H1 (cell line): ENCODE measurements at regions not wholly inside any gene's neighbourhood (a gene's known extent, or its start where the extent isn't known, plus 50 kb on each side); places are given as distances from the start of the nearest gene placed in this dataset.

Source experiments
- CTCF ChIA-PET: fragments of 300-600 bp; sonication (Branson Sonifier 250); formaldehyde crosslinking; loops from one replicate; lab custom pipeline; 2021; ENCODE audit not compliant: partially characterized antibody; lab: Charles Lee
- POLR2A ChIA-PET: fragments of 300-600 bp; sonication (Branson Sonifier 250); formaldehyde crosslinking; loops from one replicate; lab custom pipeline; 2021; ENCODE audit warnings: inconsistent platforms; ENCODE audit not compliant: partially characterized antibody; lab: Charles Lee
- DNase-seq, 2 experiments: peaks; one replicate each; pipeline versions ENCODE4 v3.0.0 to v3.0.0-alpha.2; 2010 to 2022; ENCODE audit warnings: low spot score in 2 of 2, low read depth in 1 of 2, mixed read lengths in 1 of 2
- FAIRE-seq: peaks from 2 replicates; lab custom pipeline; 2011; peaks lifted over from hg19 to GRCh38; lab: Jason Lieb, UNC
- H2AFZ ChIP-seq: 2 replicates; pipeline ENCODE4 v1.8.1; 2012; ENCODE audit warnings: low read length, inconsistent platforms
- H2AK5ac ChIP-seq: 2 replicates; pipeline ENCODE4 v1.6.1; 2013; ENCODE audit warnings: low read depth, low read length
- H2BK120ac ChIP-seq: replicated peaks from 2 replicates; pipeline ENCODE3; 2013; ENCODE audit warnings: low read depth, low read length, inconsistent platforms
- H2BK12ac ChIP-seq: 2 replicates; pipeline ENCODE4 v1.6.1; 2013; ENCODE audit warnings: low read depth, low read length
- H2BK15ac ChIP-seq: 2 replicates; pipeline ENCODE4 v1.6.1; 2013; ENCODE audit warnings: low read length
- H2BK20ac ChIP-seq: 2 replicates; pipeline ENCODE4 v1.6.1; 2013; ENCODE audit warnings: low read length
- H2BK5ac ChIP-seq: 2 replicates; pipeline ENCODE4 v1.6.1; 2013; ENCODE audit warnings: low read depth, low read length
- H3K14ac ChIP-seq: 2 replicates; pipeline ENCODE4 v1.6.1; 2013; ENCODE audit warnings: inconsistent platforms; ENCODE audit not compliant: insufficient read length
- H3K18ac ChIP-seq: 2 replicates; pipeline ENCODE4 v1.6.1; 2013; ENCODE audit warnings: low read length; ENCODE audit errors: extremely low read depth
- H3K23ac ChIP-seq: 2 replicates; pipeline ENCODE4 v1.6.1; 2013; ENCODE audit warnings: inconsistent platforms; ENCODE audit not compliant: insufficient read length
- H3K23me2 ChIP-seq: 2 replicates; pipeline ENCODE4 v1.6.1; 2013; ENCODE audit warnings: low read depth, low read length
- H3K27ac ChIP-seq: 2 replicates; pipeline ENCODE4 v1.6.1; 2011; ENCODE audit warnings: low read depth, low read length, inconsistent platforms
- H3K27me3 ChIP-seq, 4 experiments: replicated peaks in 1 of 4; 1 replicate in 1 of 4; 2 replicates in 3 of 4; pipeline versions ENCODE4 v1.6.1 to v1.8.1; 2011 to 2013; ENCODE audit warnings: low read length in 3 of 4, mild to moderate bottlenecking in 3 of 4, inconsistent platforms in 2 of 4, mixed read lengths in 2 of 4, moderate library complexity in 1 of 4; ENCODE audit not compliant: control insufficient read depth in 3 of 4, insufficient read depth in 3 of 4; ENCODE audit errors: extremely low read depth in 1 of 4
- H3K36me3 ChIP-seq, 4 experiments: 2 replicates each; pipeline versions ENCODE4 v1.6.1 to v1.8.1; 2011 to 2013; ENCODE audit warnings: mild to moderate bottlenecking in 4 of 4, low read length in 3 of 4, moderate library complexity in 2 of 4, control low read depth in 1 of 4, inconsistent platforms in 1 of 4; ENCODE audit not compliant: insufficient read depth in 4 of 4, control insufficient read depth in 2 of 4
- H3K4ac ChIP-seq: replicated peaks from 2 replicates; pipeline ENCODE3; 2013; ENCODE audit warnings: low read length, low read depth, mixed read lengths, inconsistent platforms; ENCODE audit not compliant: insufficient read length
- H3K4me1 ChIP-seq, 4 experiments: replicated peaks in 1 of 4; 1 replicate in 1 of 4; 2 replicates in 3 of 4; pipeline versions ENCODE4 v1.6.1 to v1.8.1; 2011 to 2013; ENCODE audit warnings: low read length in 3 of 4, inconsistent platforms in 2 of 4, mixed read lengths in 1 of 4; ENCODE audit not compliant: insufficient read depth in 4 of 4, control insufficient read depth in 3 of 4
- H3K4me2 ChIP-seq, 2 experiments: 2 replicates each; pipeline versions ENCODE4 v1.6.1 to v1.8.1; 2011 to 2013; ENCODE audit warnings: low read depth in 2 of 2, low read length in 2 of 2, control low read depth in 1 of 2, inconsistent platforms in 1 of 2, mild to moderate bottlenecking in 1 of 2; ENCODE audit not compliant: insufficient read depth in 1 of 2
- H3K4me3 ChIP-seq, 4 experiments: fragments of 200-600, 300-600 bp in 1 of 4; sonication (generic), shearing (Covaris generic), sonication (Bioruptor Twin) in 1 of 4; 2 replicates each; pipeline versions ENCODE4 v1.5.1 to v1.8.1; 2011 to 2016; ENCODE audit warnings: low read length in 4 of 4, low read depth in 3 of 4, control low read depth in 2 of 4, inconsistent platforms in 2 of 4, mild to moderate bottlenecking in 2 of 4, mixed read lengths in 1 of 4, moderate library complexity in 1 of 4; ENCODE audit not compliant: insufficient read depth in 2 of 4; ENCODE audit errors: extremely low read depth in 1 of 4
- H3K56ac ChIP-seq: replicated peaks from 2 replicates; pipeline ENCODE3; 2013; ENCODE audit warnings: low read depth, mild to moderate bottlenecking, mixed read lengths, low read length, inconsistent platforms; ENCODE audit not compliant: insufficient read length
- H3K79me1 ChIP-seq: 2 replicates; pipeline ENCODE4 v1.6.1; 2013; ENCODE audit warnings: low read depth, low read length, control low read depth
- H3K79me2 ChIP-seq, 2 experiments: 2 replicates each; pipeline versions ENCODE4 v1.6.1 to v1.8.1; 2012 to 2013; ENCODE audit warnings: low read length in 2 of 2, mild to moderate bottlenecking in 2 of 2, inconsistent platforms in 1 of 2; ENCODE audit not compliant: insufficient read depth in 2 of 2, control insufficient read depth in 1 of 2
- H3K9ac ChIP-seq, 4 experiments: replicated peaks in 1 of 4; 1 replicate in 1 of 4; 2 replicates in 3 of 4; pipeline versions ENCODE4 v1.6.1 to v1.8.1; 2011 to 2013; ENCODE audit warnings: low read depth in 3 of 4, low read length in 3 of 4, control low read depth in 2 of 4, mild to moderate bottlenecking in 2 of 4, moderate library complexity in 2 of 4, inconsistent platforms in 1 of 4; ENCODE audit errors: extremely low read depth in 1 of 4
- H3K9me3 ChIP-seq, 2 experiments: 2 replicates each; pipeline versions ENCODE4 v1.6.1 to v1.8.1; 2012 to 2013; ENCODE audit warnings: mild to moderate bottlenecking in 2 of 2, moderate library complexity in 2 of 2, control low read depth in 1 of 2, inconsistent platforms in 1 of 2, low read depth in 1 of 2, low read length in 1 of 2, mixed read lengths in 1 of 2; ENCODE audit not compliant: insufficient read depth in 2 of 2
- H4K20me1 ChIP-seq, 2 experiments: replicated peaks in 1 of 2; 2 replicates each; pipeline versions ENCODE3 to v1.8.1; 2011 to 2013; ENCODE audit warnings: inconsistent platforms in 2 of 2, low read length in 2 of 2, mild to moderate bottlenecking in 1 of 2; ENCODE audit not compliant: insufficient read depth in 2 of 2, control insufficient read depth in 1 of 2
- H4K5ac ChIP-seq: 2 replicates; pipeline ENCODE4 v1.6.1; 2013; ENCODE audit warnings: low read length, low read depth, mixed read lengths, inconsistent platforms; ENCODE audit not compliant: insufficient read length
- H4K8ac ChIP-seq: 2 replicates; pipeline ENCODE4 v1.8.0; 2013; ENCODE audit warnings: mild to moderate bottlenecking, moderate library complexity, low read length, inconsistent platforms; ENCODE audit not compliant: insufficient read depth; ENCODE audit errors: extremely low read depth
- H4K91ac ChIP-seq: replicated peaks from 2 replicates; pipeline ENCODE3; 2013; ENCODE audit warnings: low read length, mixed read lengths, inconsistent platforms; ENCODE audit not compliant: insufficient read length
- WGBS, 2 experiments: shearing (Covaris generic) in 1 of 2; methylation state at CpG; one replicate each; pipeline versions ENCODE4 v1.1.6 to v1.1.7; 2013 to 2015; ENCODE audit warnings: low lambda C conversion rate in 2 of 2, mixed read lengths in 2 of 2, inconsistent platforms in 1 of 2, low coverage in 1 of 2, missing lambda C conversion rate in 1 of 2; ENCODE audit not compliant: insufficient replicate concordance in 2 of 2, insufficient coverage in 1 of 2, insufficient read length in 1 of 2; ENCODE audit errors: extremely low coverage in 1 of 2, missing lambda C conversion rate in 1 of 2; 5-methylcytosine and 5-hydroxymethylcytosine counted together
- TF ChIP-seq, protein P1 (sequence below): fragments of 300-600 bp; sonication (generic); IDR thresholded peaks from 2 replicates; pipeline ENCODE4 v1.7.1; 2012; ENCODE audit warnings: low read length, moderate library complexity, mild to moderate bottlenecking, inconsistent platforms; ENCODE audit not compliant: insufficient replicate concordance

- 100% methylated on average over 1 of the region's 1 CpG; no CpG with 5 or more reads in 1 of the 2 experiments for WGBS, 2 experiments
- no peak overlapping the region for H3K4me2 ChIP-seq
- no peak overlapping the region for H4K8ac ChIP-seq
- H3K79me1 ChIP-seq, result no peaks in the 10 kb centered on the region
- H3K14ac ChIP-seq, result no peak overlapping the region
- H3K56ac ChIP-seq, result no peak overlapping the region
- no peaks in the 10 kb centered on the region for H3K9me3 ChIP-seq
- H3K18ac ChIP-seq, result no peak overlapping the region
- no peak overlapping the region for H2BK20ac ChIP-seq
- H3K36me3 ChIP-seq, result no peaks in the 10 kb centered on the region
- no peak overlapping the region for H3K9ac ChIP-seq
- no peaks in the 10 kb centered on the region; the same call in 1 of the 2 replicates for H3K23me2 ChIP-seq
- no peaks in the 10 kb centered on the region for H3K27me3 ChIP-seq
- no peak overlapping the region for H3K4ac ChIP-seq
- CTCF ChIA-PET, result no interaction called here
- H3K27ac ChIP-seq, result no peak overlapping the region
- H3K23ac ChIP-seq, result no peak overlapping the region
- no peak overlapping the region for H4K91ac ChIP-seq
- no peak overlapping the region for H3K4me3 ChIP-seq
- H2BK120ac ChIP-seq, result no peak overlapping the region
- H3K4me1 ChIP-seq, result no peaks in the 10 kb centered on the region
- H2BK12ac ChIP-seq, result no peak overlapping the region
- no peak overlapping the region for H4K5ac ChIP-seq
- no peak overlapping the region for H2AFZ ChIP-seq
- DNase-seq (no peak), FAIRE-seq (no peak)
- no peaks in the 10 kb centered on the region for H4K20me1 ChIP-seq
- no peak overlapping the region for H2BK5ac ChIP-seq
- no peak overlapping the region for H2BK15ac ChIP-seq
- H2AK5ac ChIP-seq, result no peak overlapping the region
- POLR2A ChIA-PET, result no interaction called here
- H3K79me2 ChIP-seq, result no peaks in the 10 kb centered on the region
- TF ChIP-seq, protein P1, sequence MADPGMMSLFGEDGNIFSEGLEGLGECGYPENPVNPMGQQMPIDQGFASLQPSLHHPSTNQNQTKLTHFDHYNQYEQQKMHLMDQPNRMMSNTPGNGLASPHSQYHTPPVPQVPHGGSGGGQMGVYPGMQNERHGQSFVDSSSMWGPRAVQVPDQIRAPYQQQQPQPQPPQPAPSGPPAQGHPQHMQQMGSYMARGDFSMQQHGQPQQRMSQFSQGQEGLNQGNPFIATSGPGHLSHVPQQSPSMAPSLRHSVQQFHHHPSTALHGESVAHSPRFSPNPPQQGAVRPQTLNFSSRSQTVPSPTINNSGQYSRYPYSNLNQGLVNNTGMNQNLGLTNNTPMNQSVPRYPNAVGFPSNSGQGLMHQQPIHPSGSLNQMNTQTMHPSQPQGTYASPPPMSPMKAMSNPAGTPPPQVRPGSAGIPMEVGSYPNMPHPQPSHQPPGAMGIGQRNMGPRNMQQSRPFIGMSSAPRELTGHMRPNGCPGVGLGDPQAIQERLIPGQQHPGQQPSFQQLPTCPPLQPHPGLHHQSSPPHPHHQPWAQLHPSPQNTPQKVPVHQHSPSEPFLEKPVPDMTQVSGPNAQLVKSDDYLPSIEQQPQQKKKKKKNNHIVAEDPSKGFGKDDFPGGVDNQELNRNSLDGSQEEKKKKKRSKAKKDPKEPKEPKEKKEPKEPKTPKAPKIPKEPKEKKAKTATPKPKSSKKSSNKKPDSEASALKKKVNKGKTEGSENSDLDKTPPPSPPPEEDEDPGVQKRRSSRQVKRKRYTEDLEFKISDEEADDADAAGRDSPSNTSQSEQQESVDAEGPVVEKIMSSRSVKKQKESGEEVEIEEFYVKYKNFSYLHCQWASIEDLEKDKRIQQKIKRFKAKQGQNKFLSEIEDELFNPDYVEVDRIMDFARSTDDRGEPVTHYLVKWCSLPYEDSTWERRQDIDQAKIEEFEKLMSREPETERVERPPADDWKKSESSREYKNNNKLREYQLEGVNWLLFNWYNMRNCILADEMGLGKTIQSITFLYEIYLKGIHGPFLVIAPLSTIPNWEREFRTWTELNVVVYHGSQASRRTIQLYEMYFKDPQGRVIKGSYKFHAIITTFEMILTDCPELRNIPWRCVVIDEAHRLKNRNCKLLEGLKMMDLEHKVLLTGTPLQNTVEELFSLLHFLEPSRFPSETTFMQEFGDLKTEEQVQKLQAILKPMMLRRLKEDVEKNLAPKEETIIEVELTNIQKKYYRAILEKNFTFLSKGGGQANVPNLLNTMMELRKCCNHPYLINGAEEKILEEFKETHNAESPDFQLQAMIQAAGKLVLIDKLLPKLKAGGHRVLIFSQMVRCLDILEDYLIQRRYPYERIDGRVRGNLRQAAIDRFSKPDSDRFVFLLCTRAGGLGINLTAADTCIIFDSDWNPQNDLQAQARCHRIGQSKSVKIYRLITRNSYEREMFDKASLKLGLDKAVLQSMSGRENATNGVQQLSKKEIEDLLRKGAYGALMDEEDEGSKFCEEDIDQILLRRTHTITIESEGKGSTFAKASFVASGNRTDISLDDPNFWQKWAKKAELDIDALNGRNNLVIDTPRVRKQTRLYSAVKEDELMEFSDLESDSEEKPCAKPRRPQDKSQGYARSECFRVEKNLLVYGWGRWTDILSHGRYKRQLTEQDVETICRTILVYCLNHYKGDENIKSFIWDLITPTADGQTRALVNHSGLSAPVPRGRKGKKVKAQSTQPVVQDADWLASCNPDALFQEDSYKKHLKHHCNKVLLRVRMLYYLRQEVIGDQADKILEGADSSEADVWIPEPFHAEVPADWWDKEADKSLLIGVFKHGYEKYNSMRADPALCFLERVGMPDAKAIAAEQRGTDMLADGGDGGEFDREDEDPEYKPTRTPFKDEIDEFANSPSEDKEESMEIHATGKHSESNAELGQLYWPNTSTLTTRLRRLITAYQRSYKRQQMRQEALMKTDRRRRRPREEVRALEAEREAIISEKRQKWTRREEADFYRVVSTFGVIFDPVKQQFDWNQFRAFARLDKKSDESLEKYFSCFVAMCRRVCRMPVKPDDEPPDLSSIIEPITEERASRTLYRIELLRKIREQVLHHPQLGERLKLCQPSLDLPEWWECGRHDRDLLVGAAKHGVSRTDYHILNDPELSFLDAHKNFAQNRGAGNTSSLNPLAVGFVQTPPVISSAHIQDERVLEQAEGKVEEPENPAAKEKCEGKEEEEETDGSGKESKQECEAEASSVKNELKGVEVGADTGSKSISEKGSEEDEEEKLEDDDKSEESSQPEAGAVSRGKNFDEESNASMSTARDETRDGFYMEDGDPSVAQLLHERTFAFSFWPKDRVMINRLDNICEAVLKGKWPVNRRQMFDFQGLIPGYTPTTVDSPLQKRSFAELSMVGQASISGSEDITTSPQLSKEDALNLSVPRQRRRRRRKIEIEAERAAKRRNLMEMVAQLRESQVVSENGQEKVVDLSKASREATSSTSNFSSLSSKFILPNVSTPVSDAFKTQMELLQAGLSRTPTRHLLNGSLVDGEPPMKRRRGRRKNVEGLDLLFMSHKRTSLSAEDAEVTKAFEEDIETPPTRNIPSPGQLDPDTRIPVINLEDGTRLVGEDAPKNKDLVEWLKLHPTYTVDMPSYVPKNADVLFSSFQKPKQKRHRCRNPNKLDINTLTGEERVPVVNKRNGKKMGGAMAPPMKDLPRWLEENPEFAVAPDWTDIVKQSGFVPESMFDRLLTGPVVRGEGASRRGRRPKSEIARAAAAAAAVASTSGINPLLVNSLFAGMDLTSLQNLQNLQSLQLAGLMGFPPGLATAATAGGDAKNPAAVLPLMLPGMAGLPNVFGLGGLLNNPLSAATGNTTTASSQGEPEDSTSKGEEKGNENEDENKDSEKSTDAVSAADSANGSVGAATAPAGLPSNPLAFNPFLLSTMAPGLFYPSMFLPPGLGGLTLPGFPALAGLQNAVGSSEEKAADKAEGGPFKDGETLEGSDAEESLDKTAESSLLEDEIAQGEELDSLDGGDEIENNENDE, result no peak
These were observed 781.6 kb downstream of the ETS1 start for GRCh38 chr11:127805771-127806170.
